ENCODE measurements at regions not wholly inside any gene's neighbourhood (a gene's known extent, or its start where the extent isn't known, plus 50 kb on each side); places are given as distances from the start of the nearest gene placed in this dataset.

- TF ChIP-seq CTCF (IDR thresholded peaks at IDR 0.05): no peak
These were observed 300.0 kb downstream of the IDS start for GRCh38 chrX:149205081-149205480.

- TF ChIP-seq CTCF (IDR thresholded peaks at IDR 0.05): no peak
These were observed 305.4 kb downstream of the IDS start for GRCh38 chrX:149199734-149200133.

GRCh38 chrX:149198980-149199732 lies 305.9 kb downstream of the IDS start:
- no peak for TF ChIP-seq CTCF (IDR thresholded peaks at IDR 0.05)

- no peak for TF ChIP-seq CTCF (IDR thresholded peaks at IDR 0.05)
These were observed 320.0 kb downstream of the IDS start for GRCh38 chrX:149185087-149185486.

GRCh38 chrX:149161435-149162088 lies 343.5 kb downstream of the IDS start:
- TF ChIP-seq CTCF (IDR thresholded peaks at IDR 0.05): no peak

- TF ChIP-seq CTCF (IDR thresholded peaks at IDR 0.05): no peak
These were observed 347.1 kb downstream of the IDS start for GRCh38 chrX:149157976-149158375.

GRCh38 chrX:149152941-149153340 lies 352.2 kb downstream of the IDS start:
- no peak for TF ChIP-seq CTCF (IDR thresholded peaks at IDR 0.05)
